Endothelial cell of umbilical vein (primary cell): ENCODE measurements at regions not wholly inside any gene's neighbourhood (a gene's known extent, or its start where the extent isn't known, plus 50 kb on each side); places are given as distances from the start of the nearest gene placed in this dataset.

Source experiments
- BruUV-seq: library from RNA; stranded (reverse); fragments of 400-500 nt; replicated peaks from 2 replicates; lab custom pipeline; 2021; lab: Mats Ljungman, UMichigan
- CTCF ChIA-PET: fragments of 300-600, 350-600 bp; sonication (Branson Sonifier 250); formaldehyde crosslinking; loops from one replicate; lab custom pipeline; 2021; ENCODE audit warnings: antibody characterized with exemption, inconsistent platforms; lab: Charles Lee
- POLR2A ChIA-PET: fragments of 300-600, 350-600 bp; sonication (Branson Sonifier 250); formaldehyde crosslinking; loops from one replicate; lab custom pipeline; 2021; ENCODE audit warnings: antibody characterized with exemption, inconsistent platforms; lab: Charles Lee
- DNase-seq: peaks from one replicate; pipeline ENCODE4 v3.0.0-alpha.2; 2011; ENCODE audit warnings: low read depth, low spot score
- FAIRE-seq: peaks from 2 replicates; lab custom pipeline; 2011; peaks lifted over from hg19 to GRCh38; lab: Jason Lieb, UNC
- H2AFZ ChIP-seq: 2 replicates; pipeline ENCODE4 v1.6.0; 2012; ENCODE audit warnings: low read depth, low read length, control low read depth, inconsistent platforms
- H3K27ac ChIP-seq: 2 replicates; pipeline ENCODE4 v1.5.1; 2011; ENCODE audit warnings: low read depth, mild to moderate bottlenecking, control low read depth, low read length, moderate library complexity; ENCODE audit not compliant: insufficient read depth
- H3K27me3 ChIP-seq, 2 experiments: 2 replicates each; pipeline versions ENCODE4 v1.6.0 to v1.6.1; 2011; ENCODE audit warnings: low read length in 2 of 2, mixed read lengths in 1 of 2; ENCODE audit not compliant: control insufficient read depth in 2 of 2, insufficient read depth in 2 of 2
- H3K36me3 ChIP-seq, 2 experiments: 2 replicates in 1 of 2; 3 replicates in 1 of 2; pipeline ENCODE4 v1.5.1; 2011; ENCODE audit warnings: low read length in 2 of 2, mild to moderate bottlenecking in 1 of 2, moderate library complexity in 1 of 2; ENCODE audit not compliant: control insufficient read depth in 2 of 2, insufficient read depth in 2 of 2; ENCODE audit errors: extremely low read depth in 1 of 2
- H3K4me1 ChIP-seq: 3 replicates; pipeline ENCODE4 v1.5.1; 2011; ENCODE audit warnings: mild to moderate bottlenecking, low read length; ENCODE audit not compliant: control insufficient read depth, insufficient read depth; ENCODE audit errors: extremely low read depth
- H3K4me2 ChIP-seq: 2 replicates; pipeline ENCODE4 v1.6.1; 2011; ENCODE audit warnings: low read length, control low read depth, mixed read lengths; ENCODE audit not compliant: insufficient read depth
- H3K4me3 ChIP-seq, 3 experiments: fragments of 200-600 bp in 1 of 3; sonication (generic), shearing (Covaris generic) in 1 of 3; replicated peaks in 1 of 3; 2 replicates each; pipeline ENCODE4 v1.5.1; 2011 to 2016; ENCODE audit warnings: control low read depth in 3 of 3, low read length in 3 of 3, mild to moderate bottlenecking in 2 of 3, inconsistent platforms in 1 of 3, low read depth in 1 of 3, moderate library complexity in 1 of 3; ENCODE audit not compliant: insufficient read depth in 1 of 3
- H3K79me2 ChIP-seq: 2 replicates; pipeline ENCODE4 v1.6.0; 2012; ENCODE audit warnings: low read length, inconsistent platforms; ENCODE audit not compliant: control insufficient read depth, insufficient read depth
- H3K9ac ChIP-seq: replicated peaks from 2 replicates; pipeline ENCODE3; 2011; ENCODE audit warnings: low read length, control low read depth; ENCODE audit not compliant: insufficient read depth; ENCODE audit errors: extremely low read depth
- H3K9me1 ChIP-seq: replicated peaks from 3 replicates; pipeline ENCODE4 v1.6.0; 2011; ENCODE audit warnings: mild to moderate bottlenecking, low read length; ENCODE audit not compliant: control insufficient read depth, insufficient read depth; ENCODE audit errors: extremely low read depth
- H3K9me3 ChIP-seq: replicated peaks from 2 replicates; pipeline ENCODE4 v1.5.1; 2012; ENCODE audit warnings: low read length, inconsistent platforms; ENCODE audit not compliant: control insufficient read depth, insufficient read depth
- H4K20me1 ChIP-seq: replicated peaks from 2 replicates; pipeline ENCODE3; 2011; ENCODE audit warnings: mild to moderate bottlenecking, low read length; ENCODE audit not compliant: control insufficient read depth, insufficient read depth; ENCODE audit errors: extremely low read depth
- EZH2 ChIP-seq: IDR thresholded peaks from 2 replicates; pipeline ENCODE4 v1.6.1; 2012; ENCODE audit warnings: borderline replicate concordance, low read depth, mild to moderate bottlenecking, moderate library complexity, low read length, inconsistent platforms; ENCODE audit not compliant: severe bottlenecking
- FOS ChIP-seq: IDR thresholded peaks from 2 replicates; pipeline ENCODE4 v1.6.1; 2011; ENCODE audit warnings: mild to moderate bottlenecking, low read length, moderate library complexity, borderline replicate concordance; ENCODE audit not compliant: insufficient read depth
- GATA2 ChIP-seq: IDR thresholded peaks from 2 replicates; pipeline ENCODE4 v1.7.0; 2011; ENCODE audit warnings: low read depth, mild to moderate bottlenecking, moderate library complexity, mixed read lengths, low read length; ENCODE audit not compliant: insufficient read length, insufficient read depth
- JUN ChIP-seq: IDR thresholded peaks from 2 replicates; pipeline ENCODE4 v1.6.1; 2011; ENCODE audit warnings: borderline replicate concordance, low read depth; ENCODE audit not compliant: insufficient read length, insufficient read depth
- MYC ChIP-seq: IDR thresholded peaks from one replicate; pipeline ENCODE4 v1.6.1; 2011; ENCODE audit warnings: mild to moderate bottlenecking, low read depth, low read length
- POLR2A ChIP-seq: IDR thresholded peaks from 2 replicates; pipeline ENCODE4 v1.6.1; 2012; ENCODE audit warnings: low read depth, mild to moderate bottlenecking, control low read depth, low read length
- POLR2AphosphoS5 ChIP-seq: IDR thresholded peaks from 2 replicates; pipeline ENCODE4 v1.6.1; 2012; ENCODE audit warnings: low read depth, mild to moderate bottlenecking, control low read depth, low read length, moderate library complexity; ENCODE audit not compliant: insufficient read depth
- dilution Hi-C: fragments of 300-500 bp; cut with MboI; formaldehyde crosslinking; loops from one replicate; pipeline ENCODE4 v1.15.0; 2019; ENCODE audit warnings: low sequenced_read_pairs; ENCODE audit not compliant: extremely low pct_ligation_motif_present
- intact Hi-C: fragments of 100-400 bp; cut with micrococcal nuclease; formaldehyde crosslinking; loops from one replicate; pipeline ENCODE4 v1.10.0; 2022
- TF ChIP-seq, protein P1 (sequence below), 2 donors: IDR thresholded peaks; 1 replicate in 1 of 2; 2 replicates in 1 of 2; pipeline ENCODE4 v1.5.1; 2011; ENCODE audit warnings: low read length in 2 of 2, mild to moderate bottlenecking in 2 of 2, moderate library complexity in 2 of 2, control low read depth in 1 of 2, inconsistent platforms in 1 of 2, low read depth in 1 of 2; ENCODE audit not compliant: insufficient read depth in 1 of 2; ENCODE audit errors: extremely low read depth in 1 of 2
- TF ChIP-seq, protein P2 (sequence below): IDR thresholded peaks from 2 replicates; pipeline ENCODE4 v1.6.1; 2011; ENCODE audit not compliant: insufficient read depth, insufficient read length

DNA sequence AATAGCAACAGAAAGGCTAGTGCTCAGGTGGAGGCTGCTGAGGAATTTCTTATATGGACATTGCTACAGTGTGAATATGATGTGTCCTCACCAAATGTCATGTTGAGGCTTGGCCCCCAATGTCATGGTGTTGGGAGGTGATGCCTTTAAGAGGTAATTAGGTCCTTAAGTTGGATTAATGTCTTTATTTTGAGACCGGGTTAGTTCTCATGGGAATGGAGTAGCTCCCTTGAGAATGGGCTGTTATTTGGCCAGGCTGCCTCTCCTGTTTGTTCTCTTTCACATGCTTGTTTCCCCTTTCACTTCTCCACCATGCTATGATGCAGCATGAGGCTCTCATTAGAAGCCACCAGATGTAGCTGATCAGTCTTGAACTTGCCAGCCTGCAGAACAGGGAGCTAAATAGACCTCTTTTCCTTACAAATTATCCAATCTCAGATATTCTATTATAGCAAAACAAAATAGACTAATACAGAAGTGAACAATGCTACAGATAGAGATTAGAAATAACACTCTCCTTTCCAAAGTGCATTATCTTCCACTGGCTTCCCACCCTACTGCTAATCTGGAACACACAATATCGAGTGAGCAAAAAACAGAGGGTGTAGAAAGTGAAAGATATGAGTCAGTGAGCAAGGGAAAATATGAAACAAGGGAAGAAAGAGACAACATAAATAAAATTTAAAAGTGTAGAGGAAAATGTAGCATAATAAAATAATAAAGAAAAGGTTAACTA is 160.2 kb downstream of the NTMT2 start:
- Histone ChIP-seq H4K20me1 (no peaks in the 10 kb centered on the region), H3K9me1 (no peaks in the 10 kb centered on the region), H3K79me2 (no peaks in the 10 kb centered on the region), H2AFZ (no peak overlapping the region), H3K27ac (no peak overlapping the region), H3K9ac (no peak overlapping the region), H3K4me1 (no peaks in the 10 kb centered on the region), H3K4me3 (no peak overlapping the region), H3K9me3 (no peaks in the 10 kb centered on the region), H3K36me3 (no peaks in the 10 kb centered on the region), H3K4me2 (no peak overlapping the region), H3K27me3 (no peaks in the 10 kb centered on the region)
- DNase-seq (no peak), FAIRE-seq (no peak)
- dilution Hi-C loops (no loop called here), intact Hi-C loops (no loop called here)
- POLR2A ChIA-PET, result no interaction called here
- no TSS peak for BruUV-seq
- TF ChIP-seq, protein P1, sequence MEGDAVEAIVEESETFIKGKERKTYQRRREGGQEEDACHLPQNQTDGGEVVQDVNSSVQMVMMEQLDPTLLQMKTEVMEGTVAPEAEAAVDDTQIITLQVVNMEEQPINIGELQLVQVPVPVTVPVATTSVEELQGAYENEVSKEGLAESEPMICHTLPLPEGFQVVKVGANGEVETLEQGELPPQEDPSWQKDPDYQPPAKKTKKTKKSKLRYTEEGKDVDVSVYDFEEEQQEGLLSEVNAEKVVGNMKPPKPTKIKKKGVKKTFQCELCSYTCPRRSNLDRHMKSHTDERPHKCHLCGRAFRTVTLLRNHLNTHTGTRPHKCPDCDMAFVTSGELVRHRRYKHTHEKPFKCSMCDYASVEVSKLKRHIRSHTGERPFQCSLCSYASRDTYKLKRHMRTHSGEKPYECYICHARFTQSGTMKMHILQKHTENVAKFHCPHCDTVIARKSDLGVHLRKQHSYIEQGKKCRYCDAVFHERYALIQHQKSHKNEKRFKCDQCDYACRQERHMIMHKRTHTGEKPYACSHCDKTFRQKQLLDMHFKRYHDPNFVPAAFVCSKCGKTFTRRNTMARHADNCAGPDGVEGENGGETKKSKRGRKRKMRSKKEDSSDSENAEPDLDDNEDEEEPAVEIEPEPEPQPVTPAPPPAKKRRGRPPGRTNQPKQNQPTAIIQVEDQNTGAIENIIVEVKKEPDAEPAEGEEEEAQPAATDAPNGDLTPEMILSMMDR (IDR thresholded peaks at IDR 0.05; ENCODE audit: extremely low read depth in 1 of 2, insufficient read depth in 1 of 2, low read depth in 1 of 2, low read length in 2 of 2), result no peak
- TF ChIP-seq GATA2 (no peak), EZH2 (no peak), FOS (no peak), MYC (no peak), JUN (no peak), POLR2A (no peak), POLR2AphosphoS5 (no peak)
- TF ChIP-seq, protein P2, sequence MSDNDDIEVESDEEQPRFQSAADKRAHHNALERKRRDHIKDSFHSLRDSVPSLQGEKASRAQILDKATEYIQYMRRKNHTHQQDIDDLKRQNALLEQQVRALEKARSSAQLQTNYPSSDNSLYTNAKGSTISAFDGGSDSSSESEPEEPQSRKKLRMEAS, result no peak
- CTCF ChIA-PET, result no interaction called here
